HG03342 (cell line): ENCODE measurements at regions not wholly inside any gene's neighbourhood (a gene's known extent, or its start where the extent isn't known, plus 50 kb on each side); places are given as distances from the start of the nearest gene placed in this dataset.
"Not testable (repeated sequence)": the region's sequence is repeated elsewhere in the genome, so short reads cannot be mapped to it uniquely, and the experiment has no call there.

ENCODE experiments used
- ATAC-seq: cut with Tn5 transposase; IDR thresholded peaks from one replicate; pipeline ENCODE4 v1.9.1; 2021; ENCODE audit warnings: mild to moderate bottlenecking, moderate library complexity; ENCODE audit not compliant: unreplicated experiment

DNA sequence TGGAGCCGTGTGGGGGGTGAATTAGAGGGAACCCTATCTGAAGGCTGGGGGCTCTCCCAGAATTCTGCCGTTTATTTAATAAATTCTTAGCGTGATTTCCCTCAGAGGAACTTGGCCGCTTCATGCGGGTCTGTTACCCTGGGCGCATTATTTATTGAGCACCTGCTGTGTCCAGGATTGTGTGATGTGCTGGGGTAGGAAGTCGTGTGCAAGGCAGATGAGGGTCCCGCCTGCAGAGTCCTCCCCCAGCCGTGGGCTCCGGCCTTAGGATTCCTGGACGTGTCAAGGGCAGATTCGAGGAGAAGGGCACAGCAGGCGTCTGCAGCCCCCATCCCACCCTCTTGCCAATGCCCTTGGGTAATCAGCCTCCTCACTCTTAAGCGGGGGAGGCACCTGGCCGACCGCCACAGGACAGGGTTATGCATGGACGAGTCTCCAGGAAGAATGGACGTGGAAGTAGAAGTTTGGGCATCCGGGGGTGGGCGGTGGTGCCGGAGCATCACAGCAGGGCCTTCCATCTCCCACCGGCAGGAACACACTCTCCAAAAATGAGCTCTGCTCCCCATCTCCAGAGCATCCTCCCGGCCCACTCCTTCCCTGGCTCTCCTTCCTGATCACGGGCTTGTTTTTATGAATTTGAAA lies 233.3 kb upstream of the C1orf174 start:
- no peak for ATAC-seq

DNA sequence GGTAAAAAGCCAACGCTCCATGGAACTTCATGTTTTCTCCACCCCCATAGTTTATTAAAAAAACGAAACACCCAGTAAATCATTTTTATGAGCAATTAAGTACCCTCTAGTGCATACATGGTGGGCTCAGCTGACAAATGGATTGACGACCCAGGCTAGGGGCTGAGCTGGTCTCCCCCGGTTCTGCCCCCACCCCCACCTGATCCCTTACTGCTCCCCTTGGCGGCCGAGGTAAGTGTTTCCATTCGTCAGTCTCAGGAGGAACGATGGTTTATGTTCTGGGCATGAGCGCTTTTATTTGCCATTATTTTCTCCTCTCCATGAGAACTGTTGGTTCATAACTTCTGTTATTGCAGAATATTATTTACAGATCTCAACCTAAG lies 233.9 kb upstream of the C1orf174 start:
- no peak for ATAC-seq

DNA sequence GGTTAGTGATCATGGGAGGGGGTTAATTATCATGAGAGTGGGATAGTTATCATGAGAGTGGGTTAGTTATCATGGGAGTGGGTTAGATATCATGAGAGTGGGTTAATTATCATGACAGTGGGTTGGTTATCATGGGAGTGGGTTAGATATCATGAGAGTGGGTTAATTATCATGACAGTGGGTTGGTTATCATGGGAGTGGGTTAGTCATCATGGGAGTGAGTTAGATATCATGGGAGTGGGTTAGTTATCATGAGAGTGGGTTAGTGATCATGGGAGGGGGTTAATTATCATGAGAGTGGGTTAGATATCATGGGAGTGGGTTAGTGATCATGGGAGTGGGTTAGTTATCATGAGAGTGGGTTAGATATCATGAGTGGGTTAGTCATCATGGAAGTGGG lies 235.8 kb upstream of the C1orf174 start:
- not testable (repeated sequence) for ATAC-seq

DNA sequence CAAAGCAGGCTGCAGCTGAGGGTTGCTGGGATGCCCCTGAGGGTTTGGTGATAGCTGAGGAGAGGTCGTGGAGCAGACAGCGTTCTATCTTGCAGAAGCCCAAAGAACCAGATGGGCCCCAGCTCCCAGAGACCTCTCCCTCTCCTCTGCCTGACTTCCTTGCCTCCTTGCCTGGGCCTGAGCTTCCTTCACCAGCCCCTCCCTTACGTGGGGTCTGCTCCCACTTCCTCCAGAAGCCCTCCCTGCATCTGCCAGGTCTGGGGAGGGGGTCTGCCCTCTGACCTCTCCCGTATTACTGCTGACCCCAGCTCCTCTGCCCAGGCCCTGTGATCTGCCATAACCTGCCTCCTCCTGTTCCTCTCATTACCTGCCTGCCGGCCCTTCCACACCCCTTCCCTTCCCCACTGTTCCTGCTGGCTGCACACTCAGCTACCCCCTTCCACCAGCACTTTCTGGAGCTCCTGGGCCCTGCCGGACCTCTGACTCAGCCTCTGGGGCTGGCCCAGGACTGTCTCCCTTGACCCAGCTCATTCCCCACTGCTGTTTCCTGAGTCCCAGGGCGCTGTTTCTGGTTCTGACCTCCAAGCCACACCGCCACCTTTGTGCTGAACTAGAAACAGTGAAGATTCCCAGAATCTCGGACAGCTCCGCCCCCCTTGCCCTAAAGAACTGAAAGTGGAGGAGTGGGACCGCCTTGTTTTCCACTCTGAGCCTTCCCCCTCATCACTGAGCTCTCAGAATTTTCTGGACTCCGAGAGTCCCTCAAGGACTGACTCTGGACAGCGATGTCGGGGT lies 237.7 kb upstream of the C1orf174 start:
- no peak for ATAC-seq

DNA sequence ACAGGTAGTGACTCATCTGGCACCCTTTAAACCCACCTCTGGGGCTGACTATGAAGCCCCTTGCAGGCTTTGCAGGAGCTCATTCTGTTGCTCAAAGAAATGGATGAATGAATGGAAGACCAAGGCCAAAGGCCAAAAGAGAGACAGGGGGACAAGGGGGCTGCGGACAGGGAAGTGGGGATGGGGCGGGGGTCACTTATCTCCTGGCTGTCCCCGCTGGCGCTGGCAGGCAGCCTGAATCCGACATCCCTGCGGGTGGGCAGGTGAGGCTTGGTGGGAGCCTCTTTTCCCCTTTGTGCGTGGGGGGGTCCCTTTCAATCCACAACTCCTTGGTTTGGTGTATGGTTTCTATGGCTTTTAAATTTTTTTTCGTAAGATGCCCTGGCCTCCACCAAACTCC lies 239.6 kb upstream of the C1orf174 start:
- ATAC-seq: no peak

DNA sequence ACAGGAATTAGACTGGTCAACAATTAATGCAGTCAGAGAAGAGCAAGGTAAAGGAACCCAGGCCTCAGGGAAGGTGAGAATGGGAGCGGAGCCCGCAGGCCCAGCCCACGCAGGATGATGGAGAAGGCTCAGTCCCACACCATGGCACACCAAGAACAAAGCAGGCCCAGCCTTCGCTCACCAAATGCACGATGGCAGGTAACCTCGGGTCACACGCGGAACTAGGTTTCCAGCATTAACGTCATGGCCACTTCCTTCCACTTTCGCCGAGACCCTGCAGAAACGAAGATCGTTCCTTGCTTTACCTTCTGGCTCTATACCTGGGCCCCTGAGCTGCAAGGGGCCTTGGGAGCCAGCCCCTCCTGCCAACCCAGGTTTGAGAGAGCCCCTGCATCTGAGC lies 240.2 kb upstream of the C1orf174 start:
- ATAC-seq: no peak

DNA sequence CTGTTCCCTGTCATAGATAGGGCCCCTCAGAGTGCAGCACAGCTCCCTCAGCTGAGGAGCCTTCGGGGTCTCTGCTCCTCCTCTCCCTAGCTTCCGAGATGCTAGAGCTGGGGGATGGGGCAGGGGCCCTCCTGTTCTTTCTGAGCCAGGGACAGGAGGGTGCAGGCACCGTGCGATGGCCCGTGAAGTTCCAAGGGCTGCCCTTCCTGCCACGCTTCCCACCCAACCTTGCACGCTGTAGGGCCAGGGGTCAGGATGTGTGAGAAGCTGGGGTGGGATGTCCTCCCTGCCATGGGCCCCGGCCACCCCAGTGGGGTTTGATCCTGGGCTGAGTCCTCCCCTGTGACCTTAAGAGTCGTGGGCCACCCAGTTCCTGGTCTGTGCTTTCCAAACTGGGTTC lies 240.7 kb upstream of the C1orf174 start:
- ATAC-seq: no peak

DNA sequence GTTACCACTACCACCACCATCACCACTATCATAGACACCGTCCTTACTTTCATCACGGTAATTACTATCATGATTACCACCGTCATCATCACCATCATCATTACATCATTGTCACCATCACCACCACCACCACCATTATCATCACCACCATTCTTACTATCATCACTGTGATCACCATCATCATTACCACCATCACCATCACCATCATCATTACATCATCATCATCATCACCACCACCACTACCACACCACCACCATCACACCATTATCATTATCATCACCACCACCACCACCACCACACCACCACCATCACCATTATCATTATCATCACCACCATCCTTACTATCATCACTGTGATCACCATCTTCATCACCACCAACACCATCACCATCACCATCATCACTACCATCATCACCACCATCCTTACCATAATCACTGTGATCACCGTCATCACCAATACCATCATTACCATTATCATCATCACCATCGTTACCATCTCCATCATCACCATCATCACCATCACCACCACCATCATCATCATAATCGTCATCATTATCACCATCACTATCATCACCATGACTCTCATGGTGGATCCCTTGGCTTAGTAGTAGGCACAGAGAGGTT lies 244.4 kb upstream of the C1orf174 start:
- no peak for ATAC-seq

DNA sequence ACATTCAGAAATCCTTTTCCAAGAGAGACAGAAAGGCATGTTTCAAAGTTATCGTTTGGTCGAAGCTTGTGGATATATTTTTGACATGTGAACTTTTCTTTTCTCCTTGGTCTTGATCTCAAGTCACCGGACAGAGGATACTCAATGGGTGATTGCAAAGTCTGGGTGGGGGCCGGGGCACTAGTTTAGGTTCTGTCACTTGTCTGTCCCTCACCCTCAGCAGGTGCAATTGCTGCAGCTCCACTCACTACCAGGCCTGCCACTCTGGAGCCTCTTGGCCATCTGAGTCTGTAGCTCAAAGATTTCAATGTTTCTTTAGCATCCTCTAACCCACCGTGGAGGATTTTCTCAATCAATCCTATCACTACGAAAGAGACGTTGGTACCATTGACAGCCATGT lies 246.0 kb upstream of the C1orf174 start:
- ATAC-seq: no peak

DNA sequence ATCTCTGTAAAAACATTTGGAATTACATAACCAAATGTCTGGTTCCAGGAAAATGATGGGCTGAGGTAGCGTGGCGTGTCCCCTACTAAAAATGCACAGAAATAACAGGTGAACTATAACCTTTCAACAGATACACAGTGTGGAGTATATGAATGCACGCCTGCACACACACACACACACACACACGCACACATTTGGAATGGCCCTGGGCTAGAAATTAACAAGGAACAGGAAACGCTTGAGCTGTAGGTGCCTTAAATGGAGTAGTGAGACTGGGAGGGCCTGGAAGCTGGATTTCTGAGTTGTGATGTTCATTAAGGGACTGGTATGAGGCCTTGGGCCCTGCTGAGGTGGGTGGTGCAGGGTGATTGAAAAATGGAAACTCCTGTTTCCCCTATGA lies 246.5 kb upstream of the C1orf174 start:
- ATAC-seq: no peak

DNA sequence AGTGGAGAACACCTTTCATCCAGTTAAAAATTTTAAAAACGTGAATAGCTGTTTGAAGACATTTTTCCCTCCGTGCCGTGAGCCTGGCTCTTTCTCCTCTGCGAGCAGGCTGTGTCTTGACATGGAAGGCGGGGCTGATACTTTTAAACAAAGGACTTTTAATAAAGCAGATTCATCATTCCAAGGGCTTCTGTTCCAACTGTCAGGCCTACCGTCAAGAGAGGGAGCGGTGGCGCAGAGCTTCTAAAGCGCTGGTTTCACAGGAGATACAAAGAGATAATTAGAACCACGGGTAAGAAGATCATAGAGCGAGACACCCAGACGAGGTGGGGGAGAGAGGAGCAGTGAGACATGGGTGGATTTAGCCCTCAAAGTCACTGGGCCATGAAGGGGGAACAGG lies 247.4 kb upstream of the C1orf174 start:
- no peak for ATAC-seq

DNA sequence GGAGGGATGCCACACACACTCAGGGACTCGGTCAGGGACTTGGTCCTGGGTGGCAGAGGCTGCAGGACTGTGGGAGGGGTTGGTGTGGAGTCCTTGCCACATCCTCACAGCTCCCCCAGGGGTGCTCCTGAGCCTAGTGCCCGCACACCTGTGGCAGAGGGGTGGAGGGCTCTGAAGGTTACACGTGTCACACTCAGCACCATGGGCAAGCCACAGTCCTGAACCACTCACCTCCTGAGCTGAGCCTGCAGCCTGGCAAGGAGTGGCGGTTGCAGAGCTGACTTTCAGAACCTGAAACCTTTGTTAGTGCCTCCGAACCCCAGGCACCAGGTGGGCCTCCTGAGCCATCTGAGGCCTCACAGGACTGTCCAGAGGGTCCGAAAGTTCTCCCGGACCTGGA lies 249.2 kb upstream of the C1orf174 start:
- no peak for ATAC-seq

DNA sequence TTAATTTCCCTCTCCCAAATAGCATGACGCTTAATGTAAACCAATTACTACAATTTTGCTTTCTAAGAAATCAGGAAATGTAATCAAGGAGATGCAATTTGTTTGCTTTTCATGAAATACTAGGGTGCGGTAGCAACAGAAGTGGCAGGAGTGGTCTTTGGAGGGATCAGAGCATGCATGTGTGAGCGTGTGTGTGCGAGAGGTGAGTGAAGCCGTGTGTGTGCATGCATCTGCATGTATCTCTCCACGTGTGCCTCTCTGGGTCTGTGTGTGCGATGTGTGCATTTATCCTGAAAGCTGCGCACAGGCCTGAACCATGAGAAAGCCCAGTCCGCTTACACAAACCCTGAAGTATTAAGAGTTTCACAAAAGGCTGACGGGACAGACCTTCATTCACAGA lies 249.8 kb upstream of the C1orf174 start:
- ATAC-seq: no peak

DNA sequence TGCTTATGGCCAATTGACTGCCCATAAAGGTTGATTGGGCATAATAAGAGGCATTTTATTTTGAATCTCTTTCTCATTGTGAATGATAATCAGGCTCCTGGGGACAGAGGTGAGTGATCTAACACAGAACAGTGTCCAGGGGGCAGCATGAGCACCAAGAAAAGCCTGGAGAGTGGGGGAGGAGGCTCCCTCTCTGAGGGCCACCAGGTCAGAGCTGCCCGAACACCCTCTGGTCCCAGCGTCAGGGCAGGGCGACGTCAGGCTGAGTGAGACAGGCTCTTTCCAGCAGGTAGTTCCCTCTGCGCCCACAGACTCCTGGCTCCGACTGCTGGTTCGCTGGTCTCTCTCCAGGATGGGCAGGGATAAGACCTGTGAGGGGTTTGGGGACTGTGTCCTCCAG lies 250.2 kb upstream of the C1orf174 start:
- ATAC-seq: no peak

DNA sequence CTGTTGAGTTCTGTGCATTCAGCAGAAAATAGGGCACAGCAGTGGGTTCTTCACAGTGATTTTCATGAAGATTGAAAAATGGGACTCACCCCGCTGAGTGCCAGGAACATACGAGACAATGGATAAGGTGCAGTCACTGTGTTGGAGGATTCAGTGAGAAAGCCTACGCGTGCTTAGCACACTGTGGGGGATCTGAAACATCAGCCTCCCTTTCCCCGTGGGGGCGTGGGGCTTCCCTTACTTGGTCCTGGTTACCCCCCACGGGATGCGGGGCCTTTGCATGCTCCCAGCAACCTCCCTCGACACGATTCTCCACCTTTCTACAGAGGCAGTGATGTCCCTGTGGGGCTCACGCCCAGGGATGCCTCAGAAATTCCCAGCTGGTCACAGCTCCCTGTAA lies 252.2 kb upstream of the C1orf174 start:
- ATAC-seq: no peak

DNA sequence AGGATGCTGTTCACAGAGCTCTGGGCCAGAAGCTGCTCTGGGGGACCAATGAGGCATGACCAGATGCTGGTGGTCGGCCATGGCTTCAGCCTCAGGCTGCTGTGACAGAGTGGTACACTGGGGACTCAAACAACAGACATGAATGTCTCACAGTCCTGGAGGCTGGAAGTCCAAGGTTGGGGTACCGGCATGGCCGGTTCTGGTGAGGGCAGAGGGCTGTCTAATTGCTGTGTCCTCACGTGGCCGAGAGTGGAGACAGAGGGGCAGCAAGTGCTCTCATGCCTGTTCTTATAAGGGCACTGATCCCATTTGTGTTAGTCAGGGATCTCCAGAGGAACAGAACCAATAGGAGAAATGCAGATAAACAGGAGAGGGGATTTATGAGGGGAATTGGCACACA lies 253.5 kb upstream of the C1orf174 start:
- no peak for ATAC-seq

DNA sequence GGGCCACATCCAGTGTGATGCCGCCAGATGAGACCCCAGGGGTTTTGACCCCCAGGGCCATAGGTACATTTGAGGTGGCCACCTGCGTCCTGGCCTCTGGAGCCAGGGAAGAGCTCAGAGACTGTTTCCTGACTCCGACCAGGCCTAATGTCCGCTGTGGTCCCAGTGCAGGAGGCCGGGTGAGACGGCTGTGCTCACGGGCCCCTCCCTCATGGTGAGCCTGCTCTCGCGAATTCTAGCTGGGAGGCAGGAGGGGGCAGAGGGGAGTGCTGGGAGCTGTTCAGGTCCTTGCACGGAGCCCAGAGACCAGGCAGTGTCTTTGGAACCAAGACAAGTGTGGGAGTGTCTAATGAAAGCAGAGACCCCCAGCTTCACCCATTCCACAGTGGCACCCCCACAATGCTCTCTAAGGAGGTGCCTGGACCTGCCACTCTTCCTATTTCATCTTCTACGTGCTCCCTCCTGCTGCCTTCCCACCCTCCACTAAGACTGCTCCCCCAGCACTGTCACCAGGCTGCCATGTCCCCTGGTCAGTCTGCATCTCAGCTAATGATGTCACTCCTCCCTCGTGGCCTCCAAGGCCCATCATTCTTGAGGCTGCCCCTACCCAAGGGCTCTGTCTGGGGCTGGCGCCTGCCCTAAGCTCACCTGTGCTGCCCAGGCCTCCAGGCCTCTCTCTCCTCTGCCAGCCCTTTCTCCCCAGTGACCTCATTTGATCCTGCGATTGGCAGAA lies 256.3 kb upstream of the C1orf174 start:
- no peak for ATAC-seq

DNA sequence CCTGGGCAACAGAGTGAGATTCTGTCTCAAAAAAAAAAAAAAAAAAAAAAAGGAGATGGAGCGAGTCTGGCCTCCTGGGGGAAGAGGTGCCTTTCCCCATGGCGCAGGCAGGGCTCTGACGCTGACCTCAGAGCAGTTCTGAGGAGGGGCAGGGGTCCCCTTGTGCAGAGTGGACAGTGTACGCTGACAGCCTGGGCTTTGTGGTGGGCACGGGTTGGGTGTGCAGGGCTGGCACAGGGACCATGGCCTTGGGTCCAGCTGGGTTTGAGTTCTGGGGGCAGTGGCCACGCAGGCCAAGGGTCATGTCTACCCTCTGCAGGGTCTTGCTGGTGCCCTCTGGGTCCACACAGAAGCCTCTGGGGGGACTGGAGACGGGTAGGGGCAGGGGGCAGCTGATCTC lies 260.1 kb upstream of the C1orf174 start:
- no peak for ATAC-seq

DNA sequence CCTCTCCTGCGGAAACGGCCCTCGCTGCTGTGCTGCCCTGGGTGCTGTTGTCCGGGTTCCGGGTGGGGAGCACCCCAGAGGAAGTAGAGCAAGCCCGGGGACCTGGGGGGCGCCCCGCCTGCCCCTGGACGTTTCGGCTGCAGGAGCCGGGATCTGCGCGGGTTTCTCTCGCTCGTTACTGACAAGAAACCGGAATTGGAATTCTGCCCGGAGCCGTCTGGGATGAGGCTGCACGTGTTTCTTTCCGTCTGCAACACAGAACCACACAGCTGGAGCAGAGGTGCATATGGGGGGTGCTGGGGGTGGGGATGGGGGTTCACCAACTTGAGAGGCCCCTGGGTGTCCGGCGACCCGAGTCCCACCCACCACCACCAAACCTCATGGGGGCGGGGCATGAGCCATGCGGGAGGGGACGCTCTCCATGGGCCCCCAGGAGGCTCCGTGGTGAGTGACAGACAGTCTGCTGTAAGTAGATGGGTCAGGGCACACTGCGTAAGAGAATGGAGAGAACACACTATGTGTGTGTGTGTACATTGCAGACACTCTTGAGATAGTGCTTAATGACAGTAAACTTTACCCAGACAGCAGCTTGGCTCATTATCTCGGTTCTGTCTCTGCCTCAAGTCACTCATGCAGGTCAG lies 261.4 kb upstream of the C1orf174 start:
- no peak for ATAC-seq

DNA sequence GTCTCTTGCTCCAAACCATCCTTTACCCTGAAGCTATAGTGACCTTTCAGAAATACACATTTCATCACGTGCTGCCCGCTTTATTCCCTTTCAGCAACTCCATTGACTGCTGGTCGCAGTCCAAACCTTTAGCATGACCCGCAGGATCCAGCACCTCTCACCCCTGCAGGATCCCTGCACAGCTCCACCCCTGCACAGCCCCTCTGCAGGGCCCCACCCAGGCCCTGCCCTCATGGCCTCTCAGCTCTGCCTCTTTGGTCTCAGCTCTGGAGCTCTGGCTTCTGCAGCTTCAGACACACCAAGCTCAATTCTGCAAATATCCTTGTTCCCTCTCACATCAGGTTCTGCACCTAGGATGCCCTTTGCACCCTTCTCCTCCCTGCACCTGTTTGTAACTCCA lies 264.9 kb upstream of the C1orf174 start:
- ATAC-seq: no peak

DNA sequence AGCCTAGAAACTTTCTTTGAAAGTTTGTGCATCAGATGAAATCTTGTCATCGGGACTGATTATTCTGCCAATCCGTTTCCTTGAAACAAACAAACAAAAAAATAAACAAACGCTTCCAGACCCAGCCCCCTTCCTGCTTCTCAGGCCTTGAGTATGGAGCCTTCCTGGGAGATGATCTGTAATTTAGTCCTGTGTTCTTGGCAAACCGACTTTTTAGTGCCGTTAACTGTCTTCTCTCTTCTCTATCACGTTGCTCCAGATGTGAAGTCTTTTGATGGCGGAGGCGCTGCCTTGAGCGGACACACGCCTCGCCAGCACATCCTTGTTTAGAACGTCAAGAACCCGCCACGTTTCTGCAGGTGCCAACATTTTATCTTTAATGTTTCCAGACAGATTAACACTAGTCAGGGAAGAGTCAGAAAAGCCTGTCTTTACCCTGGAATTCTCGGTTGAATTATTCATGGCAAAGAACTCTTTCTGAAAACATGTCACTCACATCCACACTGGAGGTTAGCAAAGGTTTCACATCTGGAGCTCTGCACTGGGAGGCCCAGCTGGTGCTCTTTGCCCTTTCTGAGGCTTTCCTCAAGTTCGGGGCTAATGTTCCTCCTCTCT lies 265.7 kb upstream of the C1orf174 start:
- no peak for ATAC-seq
